ENCODE measurements at regions not wholly inside any gene's neighbourhood (a gene's known extent, or its start where the extent isn't known, plus 50 kb on each side); places are given as distances from the start of the nearest gene placed in this dataset.

GRCh38 chr4:42320822-42321388, 76.4 kb upstream of the SHISA3 start:
- TF ChIP-seq CTCF (conservative IDR thresholded peaks at IDR 0.05) (no peak), EZH2 (IDR thresholded peaks at IDR 0.05; ENCODE audit: low read depth) (no peak)
